ENCODE measurements at regions not wholly inside any gene's neighbourhood (a gene's known extent, or its start where the extent isn't known, plus 50 kb on each side); places are given as distances from the start of the nearest gene placed in this dataset.

DNA sequence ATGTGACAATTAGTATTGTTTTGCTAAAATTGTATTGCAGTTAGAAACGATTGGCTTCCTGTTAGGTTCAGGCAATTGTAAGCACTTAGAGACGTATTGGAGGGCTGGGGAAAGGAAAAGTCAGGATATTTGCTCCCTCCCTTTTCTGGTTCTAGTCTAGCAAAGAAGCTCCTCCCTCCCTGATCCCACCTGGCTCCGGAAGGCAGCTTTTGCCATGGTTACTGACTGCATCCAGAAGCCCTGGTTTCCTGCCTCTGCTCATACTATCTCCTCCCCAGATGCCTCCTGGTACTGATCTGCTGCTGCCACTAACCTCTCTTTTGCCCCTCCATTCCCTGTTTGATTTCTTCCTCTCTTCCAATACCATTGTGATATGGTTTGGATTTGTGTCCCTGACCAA lies 275.9 kb downstream of the MREG start:
- no peaks in the 10 kb centered on the region for H3K36me3 ChIP-seq (ENCODE audit: control insufficient read depth, insufficient read depth, low read length)
- H3K27ac ChIP-seq (ENCODE audit: low read length), result no peak overlapping the region
- DNase-seq (ENCODE audit: low read depth, low spot score), result peak; percentile 29
- no CpG with 5 or more reads among the region's 3 CpGs for WGBS (ENCODE audit: insufficient coverage, insufficient read length)
- H3K9me3 ChIP-seq (ENCODE audit: control insufficient read depth, insufficient read depth, low read length), result no peaks in the 10 kb centered on the region
- H3K4me3 ChIP-seq (ENCODE audit: low read length), result no peak overlapping the region
- no peaks in the 10 kb centered on the region for H3K4me1 ChIP-seq (ENCODE audit: control insufficient read depth, insufficient read depth, low read length)
- H3K27me3 ChIP-seq (ENCODE audit: control insufficient read depth, insufficient read depth, low read length), result no peaks in the 10 kb centered on the region

DNA sequence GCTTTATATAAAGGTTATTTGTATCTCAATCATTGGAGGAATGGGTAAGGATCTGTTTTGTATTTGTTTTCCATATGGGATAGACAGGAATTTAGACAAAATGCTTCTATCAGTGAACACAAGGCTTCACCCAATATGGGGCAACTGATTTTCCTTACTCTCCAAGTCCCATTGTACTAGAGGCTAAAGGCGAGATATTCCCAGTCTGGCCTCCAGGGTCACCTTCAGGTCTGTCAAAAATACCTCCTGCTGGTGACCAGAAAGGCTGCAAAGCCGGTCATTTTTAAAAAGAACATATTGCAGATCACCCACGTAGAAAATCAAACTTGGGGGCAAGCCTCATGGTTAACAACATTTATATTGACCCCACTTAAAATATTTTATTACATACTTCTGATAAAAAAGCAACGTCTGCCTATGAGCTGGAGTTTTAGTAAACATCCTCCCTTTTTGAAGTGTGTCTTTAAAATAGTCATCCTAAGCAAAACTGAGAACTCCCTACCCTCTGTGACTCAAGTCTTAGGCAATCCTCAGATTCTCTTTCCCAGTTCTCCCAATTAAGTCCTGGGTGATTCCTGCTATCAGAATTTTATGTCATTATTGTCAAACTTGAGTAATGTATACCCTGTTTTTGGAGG lies 276.6 kb downstream of the MREG start:
- Histone ChIP-seq H3K27me3 (ENCODE audit: control insufficient read depth, insufficient read depth, low read length) (no peaks in the 10 kb centered on the region), H3K27ac (ENCODE audit: low read length) (no peak overlapping the region), H3K4me1 (ENCODE audit: control insufficient read depth, insufficient read depth, low read length) (no peaks in the 10 kb centered on the region), H3K9me3 (ENCODE audit: control insufficient read depth, insufficient read depth, low read length) (no peaks in the 10 kb centered on the region), H3K4me3 (ENCODE audit: low read length) (no peak overlapping the region), H3K36me3 (ENCODE audit: control insufficient read depth, insufficient read depth, low read length) (no peaks in the 10 kb centered on the region)
- no CpG with 5 or more reads among the region's 4 CpGs for WGBS (ENCODE audit: insufficient coverage, insufficient read length)
- DNase-seq (ENCODE audit: low read depth, low spot score), result no peak

DNA sequence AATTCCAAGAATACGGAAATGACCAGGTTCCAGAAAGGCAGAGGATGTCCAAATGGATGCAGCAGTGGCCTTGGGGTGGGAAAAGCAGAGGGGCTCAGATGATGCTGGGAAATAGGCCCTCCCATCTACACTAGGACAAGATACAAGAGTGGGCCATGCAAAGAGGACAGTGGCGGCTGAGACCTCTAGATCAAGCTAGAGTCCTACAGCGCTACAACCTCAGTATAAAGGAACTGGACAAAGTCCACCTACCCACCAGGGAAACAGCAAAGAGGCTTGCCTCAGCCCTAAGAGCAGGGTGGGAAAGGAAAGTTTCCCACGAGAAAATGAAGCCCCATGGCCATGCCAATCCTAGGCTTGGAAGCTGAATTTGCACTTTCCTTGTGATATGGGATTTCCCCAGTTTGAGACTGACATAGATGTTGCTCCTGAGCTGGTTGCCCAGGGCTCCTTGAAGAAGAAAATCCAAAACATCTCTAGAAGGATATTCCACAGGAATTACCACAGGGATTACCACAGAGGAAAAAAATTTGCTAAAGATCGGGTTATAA lies 282.2 kb downstream of the MREG start:
- H3K27ac ChIP-seq (ENCODE audit: low read length), result no peak overlapping the region
- no CpG with 5 or more reads among the region's 5 CpGs for whole genome bisulfite sequencing (ENCODE audit: insufficient coverage, insufficient read length)
- H3K4me3 ChIP-seq (ENCODE audit: low read length), result no peak overlapping the region
- no peaks in the 10 kb centered on the region for H3K36me3 ChIP-seq (ENCODE audit: control insufficient read depth, insufficient read depth, low read length)
- no peaks in the 10 kb centered on the region for H3K9me3 ChIP-seq (ENCODE audit: control insufficient read depth, insufficient read depth, low read length)
- no peak for DNase-seq (ENCODE audit: low read depth, low spot score)
- no peaks in the 10 kb centered on the region for H3K4me1 ChIP-seq (ENCODE audit: control insufficient read depth, insufficient read depth, low read length)
- H3K27me3 ChIP-seq (ENCODE audit: control insufficient read depth, insufficient read depth, low read length), result no peaks in the 10 kb centered on the region

DNA sequence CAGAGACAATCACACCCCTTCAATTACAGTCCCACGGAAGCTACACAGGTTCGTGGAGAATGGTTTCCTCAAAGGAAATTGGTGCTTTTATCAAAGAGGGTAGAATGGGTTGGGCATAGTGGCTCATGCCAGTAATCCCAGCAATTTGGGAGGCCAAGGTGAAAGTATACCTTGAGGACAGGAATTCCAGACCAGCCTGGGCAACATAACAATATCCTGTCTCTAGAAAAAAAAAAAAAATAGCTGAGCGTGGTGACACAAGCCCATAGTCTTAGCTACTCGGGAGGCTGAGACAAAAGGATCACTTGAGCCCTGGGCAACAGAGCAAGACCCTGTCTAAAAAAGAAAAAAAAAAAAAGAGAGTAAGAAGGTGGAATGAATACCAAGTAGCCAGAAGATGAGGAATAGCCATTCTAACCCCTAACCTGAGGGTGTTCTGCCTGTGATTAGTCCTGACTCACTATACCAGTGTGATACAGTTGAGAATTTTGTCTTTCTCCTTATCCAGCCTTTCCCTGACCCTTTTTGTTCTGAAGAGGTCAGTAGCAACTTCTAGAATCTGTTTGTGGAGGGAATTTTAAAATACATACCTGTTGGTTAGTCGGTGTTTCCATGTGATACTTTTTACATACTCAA lies 283.2 kb downstream of the MREG start:
- Histone ChIP-seq H3K27me3 (ENCODE audit: control insufficient read depth, insufficient read depth, low read length) (no peaks in the 10 kb centered on the region), H3K9me3 (ENCODE audit: control insufficient read depth, insufficient read depth, low read length) (no peaks in the 10 kb centered on the region), H3K36me3 (ENCODE audit: control insufficient read depth, insufficient read depth, low read length) (no peaks in the 10 kb centered on the region), H3K27ac (ENCODE audit: low read length) (no peak overlapping the region), H3K4me3 (ENCODE audit: low read length) (no peak overlapping the region), H3K4me1 (ENCODE audit: control insufficient read depth, insufficient read depth, low read length) (no peaks in the 10 kb centered on the region)
- DNase-seq (ENCODE audit: low read depth, low spot score), result no peak
- WGBS (ENCODE audit: insufficient coverage, insufficient read length), result no CpG with 5 or more reads among the region's 5 CpGs

DNA sequence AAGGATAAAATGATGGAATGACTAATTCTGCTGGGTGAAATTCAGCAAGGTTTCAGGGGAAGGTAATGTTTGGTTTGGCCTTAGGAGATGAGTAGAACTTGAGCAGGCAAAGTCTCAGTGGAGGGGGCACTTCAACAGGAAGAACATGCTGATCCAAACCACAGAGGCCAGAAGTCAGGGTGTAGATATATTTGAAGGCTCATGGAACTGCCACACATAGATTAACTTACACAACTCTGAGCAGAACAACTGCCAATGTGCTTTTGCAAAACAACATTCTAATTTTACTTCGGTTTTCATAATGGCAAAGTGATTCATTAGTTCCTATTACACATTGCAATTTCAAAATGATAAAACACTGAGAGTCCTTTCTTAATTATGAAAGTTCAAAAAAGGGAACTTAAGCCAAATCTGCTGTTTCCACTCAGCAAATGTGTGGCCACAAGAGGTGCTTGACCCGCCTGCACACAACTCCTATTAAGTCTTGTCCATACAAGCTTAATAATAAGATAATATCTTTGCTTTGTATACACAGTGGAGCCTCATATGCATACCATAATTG lies 284.8 kb downstream of the MREG start:
- DNase-seq (ENCODE audit: low read depth, low spot score), result no peak
- no CpG with 5 or more reads among the region's 2 CpGs for WGBS (ENCODE audit: insufficient coverage, insufficient read length)

DNA sequence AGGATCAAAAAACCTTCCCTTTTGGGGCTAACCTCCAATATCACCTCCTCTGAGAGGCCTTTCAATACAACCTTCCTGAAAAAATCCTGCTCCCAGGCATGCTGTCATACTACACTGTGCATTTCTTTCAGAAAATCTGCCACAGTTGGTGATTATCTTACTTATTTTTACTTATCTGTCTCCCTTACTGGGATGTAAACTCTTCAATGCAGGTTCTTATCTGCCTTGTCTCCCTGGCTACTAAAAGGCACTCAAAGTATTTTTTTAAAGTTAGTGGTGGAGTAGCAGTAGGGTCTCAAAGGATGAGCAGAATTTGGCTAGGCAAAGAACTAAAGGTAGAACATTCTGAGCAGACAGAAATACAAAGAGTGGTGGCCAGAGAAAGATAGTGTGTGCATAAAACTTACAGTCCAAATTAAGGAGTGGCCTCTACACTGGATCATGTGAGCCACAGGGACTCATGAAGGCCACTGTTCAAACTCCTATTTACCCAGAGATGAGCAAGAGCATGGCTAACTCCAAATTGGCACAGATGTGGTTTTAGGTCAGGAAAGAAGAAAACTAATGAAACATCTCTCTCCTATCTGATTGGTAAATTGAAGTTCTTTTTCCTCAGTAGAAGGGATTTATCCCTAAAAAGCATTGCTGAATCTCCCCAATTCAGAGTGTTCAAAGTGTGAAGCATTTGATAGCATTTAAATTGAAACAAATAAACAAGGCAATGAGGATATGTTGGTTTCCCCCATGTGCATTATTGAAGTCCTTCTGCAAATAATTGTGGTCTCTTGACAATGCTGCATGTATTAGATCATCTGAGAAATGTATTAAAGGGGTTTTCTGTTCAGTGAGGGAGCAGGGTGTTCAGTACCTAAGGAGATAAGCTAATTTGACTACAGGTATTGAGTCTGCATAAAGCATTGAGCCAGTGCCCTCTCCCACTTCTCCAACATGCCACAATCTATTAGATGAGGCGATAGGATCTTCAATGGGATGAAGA lies 285.5 kb downstream of the MREG start:
- no peak for DNase-seq (ENCODE audit: low read depth, low spot score)
- Histone ChIP-seq H3K27ac (ENCODE audit: low read length) (no peak overlapping the region), H3K4me3 (ENCODE audit: low read length) (no peak overlapping the region), H3K36me3 (ENCODE audit: control insufficient read depth, insufficient read depth, low read length) (no peaks in the 10 kb centered on the region), H3K9me3 (ENCODE audit: control insufficient read depth, insufficient read depth, low read length) (no peaks in the 10 kb centered on the region), H3K4me1 (ENCODE audit: control insufficient read depth, insufficient read depth, low read length) (no peaks in the 10 kb centered on the region), H3K27me3 (ENCODE audit: control insufficient read depth, insufficient read depth, low read length) (no peaks in the 10 kb centered on the region)
- no CpG with 5 or more reads among the region's 1 CpG for WGBS (ENCODE audit: insufficient coverage, insufficient read length)

More for the DNA sequence above, 284.8 kb downstream of the MREG start:
- H3K9me3 ChIP-seq (ENCODE audit: control insufficient read depth, insufficient read depth, low read length), result no peaks in the 10 kb centered on the region
- H3K27ac ChIP-seq (ENCODE audit: low read length), result no peak overlapping the region
- no peaks in the 10 kb centered on the region for H3K36me3 ChIP-seq (ENCODE audit: control insufficient read depth, insufficient read depth, low read length)
- no peaks in the 10 kb centered on the region for H3K27me3 ChIP-seq (ENCODE audit: control insufficient read depth, insufficient read depth, low read length)
- H3K4me3 ChIP-seq (ENCODE audit: low read length), result no peak overlapping the region
- no peaks in the 10 kb centered on the region for H3K4me1 ChIP-seq (ENCODE audit: control insufficient read depth, insufficient read depth, low read length)

DNA sequence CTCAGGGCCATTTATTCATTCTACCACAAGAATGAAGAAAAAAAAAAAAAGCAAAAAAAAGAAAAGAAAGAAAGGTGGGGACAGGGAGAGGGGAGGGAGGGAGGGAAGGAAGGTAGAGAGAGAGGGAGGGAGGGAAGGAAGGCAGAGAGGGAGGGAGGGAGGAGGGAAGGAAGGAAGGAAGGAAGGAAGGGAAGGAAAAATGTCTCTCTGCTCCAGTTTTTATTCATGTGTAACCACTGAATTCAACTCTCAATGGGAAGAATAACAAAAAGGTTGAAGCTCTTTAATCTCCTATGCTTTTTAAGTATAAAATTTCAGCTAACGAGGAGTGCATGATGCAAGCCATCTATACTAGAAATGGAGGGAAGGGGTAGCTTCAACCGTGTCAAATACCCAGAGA lies 287.3 kb downstream of the MREG start:
- no peak for DNase-seq (ENCODE audit: low read depth, low spot score)
- no peak overlapping the region for H3K4me3 ChIP-seq (ENCODE audit: low read length)
- no peaks in the 10 kb centered on the region for H3K4me1 ChIP-seq (ENCODE audit: control insufficient read depth, insufficient read depth, low read length)
- no CpG with 5 or more reads among the region's 2 CpGs for WGBS (ENCODE audit: insufficient coverage, insufficient read length)
- no peaks in the 10 kb centered on the region for H3K36me3 ChIP-seq (ENCODE audit: control insufficient read depth, insufficient read depth, low read length)
- H3K27ac ChIP-seq (ENCODE audit: low read length), result no peak overlapping the region
- no peaks in the 10 kb centered on the region for H3K9me3 ChIP-seq (ENCODE audit: control insufficient read depth, insufficient read depth, low read length)
- no peaks in the 10 kb centered on the region for H3K27me3 ChIP-seq (ENCODE audit: control insufficient read depth, insufficient read depth, low read length)

DNA sequence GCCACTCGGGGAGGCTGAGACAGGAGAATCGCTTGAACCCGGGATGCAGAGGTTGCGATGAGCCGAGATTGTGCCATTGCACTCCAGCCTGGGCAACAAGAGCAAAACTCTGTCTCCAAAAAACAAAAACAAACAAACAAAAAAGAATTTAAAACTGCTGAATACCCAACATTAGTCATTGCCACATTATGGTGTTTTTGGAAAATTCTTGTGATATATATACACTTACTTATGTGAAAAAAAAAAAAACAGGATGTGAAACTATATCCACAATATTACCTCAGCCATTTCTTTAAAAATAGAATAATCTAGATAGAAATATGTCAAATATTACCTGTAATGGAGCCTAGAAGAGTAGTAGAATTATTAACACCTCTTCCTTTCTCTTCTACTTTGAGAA lies 288.3 kb upstream of the FN1 start:
- H3K27ac ChIP-seq (ENCODE audit: low read length), result no peak overlapping the region
- DNase-seq (ENCODE audit: low read depth, low spot score), result no peak
- no CpG with 5 or more reads among the region's 5 CpGs for WGBS (ENCODE audit: insufficient coverage, insufficient read length)
- no peak overlapping the region for H3K4me3 ChIP-seq (ENCODE audit: low read length)
- H3K9me3 ChIP-seq (ENCODE audit: control insufficient read depth, insufficient read depth, low read length), result no peaks in the 10 kb centered on the region
- no peaks in the 10 kb centered on the region for H3K36me3 ChIP-seq (ENCODE audit: control insufficient read depth, insufficient read depth, low read length)
- no peaks in the 10 kb centered on the region for H3K27me3 ChIP-seq (ENCODE audit: control insufficient read depth, insufficient read depth, low read length)
- no peaks in the 10 kb centered on the region for H3K4me1 ChIP-seq (ENCODE audit: control insufficient read depth, insufficient read depth, low read length)

DNA sequence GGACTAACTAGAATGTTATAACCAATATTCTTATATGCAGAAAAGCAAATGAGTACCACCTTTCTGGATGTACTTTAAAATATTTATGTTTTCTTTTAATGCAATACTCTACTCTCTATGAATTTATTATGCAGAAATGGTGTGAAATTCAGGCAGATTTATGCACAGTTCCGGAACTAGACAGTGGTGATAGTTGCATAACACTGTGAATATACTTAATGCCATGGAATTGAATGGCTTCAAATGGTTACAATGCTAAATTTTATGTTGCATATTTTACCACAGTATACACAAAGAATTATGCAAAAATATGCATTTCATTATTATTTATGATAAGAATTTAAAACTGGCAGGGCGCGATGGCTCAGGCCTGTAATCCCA lies 287.8 kb upstream of the FN1 start:
- H3K4me1 ChIP-seq (ENCODE audit: control insufficient read depth, insufficient read depth, low read length), result no peaks in the 10 kb centered on the region
- WGBS (ENCODE audit: insufficient coverage, insufficient read length), result no CpG with 5 or more reads among the region's 3 CpGs
- H3K27me3 ChIP-seq (ENCODE audit: control insufficient read depth, insufficient read depth, low read length), result no peaks in the 10 kb centered on the region
- no peaks in the 10 kb centered on the region for H3K36me3 ChIP-seq (ENCODE audit: control insufficient read depth, insufficient read depth, low read length)
- H3K9me3 ChIP-seq (ENCODE audit: control insufficient read depth, insufficient read depth, low read length), result no peaks in the 10 kb centered on the region
- H3K27ac ChIP-seq (ENCODE audit: low read length), result no peak overlapping the region
- no peak for DNase-seq (ENCODE audit: low read depth, low spot score)
- H3K4me3 ChIP-seq (ENCODE audit: low read length), result no peak overlapping the region

DNA sequence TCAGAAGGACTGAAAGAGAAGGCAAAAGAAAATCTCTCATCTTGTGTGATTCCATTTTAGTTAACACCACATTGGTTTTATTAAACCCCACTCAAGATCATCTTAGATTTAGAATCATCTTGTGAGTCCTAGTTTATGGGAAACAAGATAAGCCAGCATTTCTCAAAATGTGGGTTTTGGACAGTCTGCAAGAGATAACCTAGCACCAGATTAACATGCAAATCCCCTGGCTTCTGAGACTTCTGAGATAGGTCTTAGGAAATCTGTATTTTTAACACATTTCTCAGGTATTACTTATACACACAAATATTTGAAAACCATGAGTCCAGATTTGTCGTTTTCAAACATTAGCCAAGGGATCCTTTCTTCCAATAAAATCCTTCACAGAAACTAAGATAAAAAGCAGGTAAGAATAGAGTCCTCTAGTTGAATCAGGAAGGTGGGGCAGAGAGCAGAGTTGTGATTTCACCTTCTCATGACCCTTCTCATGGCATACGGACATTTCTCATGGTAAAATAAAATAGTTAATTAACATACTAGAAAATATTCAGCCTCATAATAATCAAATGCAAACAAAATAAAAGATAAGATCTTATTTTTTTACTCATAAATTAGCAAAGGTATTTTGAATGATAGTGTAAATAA lies 287.2 kb upstream of the FN1 start:
- no peaks in the 10 kb centered on the region for H3K36me3 ChIP-seq (ENCODE audit: control insufficient read depth, insufficient read depth, low read length)
- DNase-seq (ENCODE audit: low read depth, low spot score), result no peak
- WGBS (ENCODE audit: insufficient coverage, insufficient read length), result no CpG with 5 or more reads among the region's 2 CpGs
- H3K27ac ChIP-seq (ENCODE audit: low read length), result no peak overlapping the region
- H3K9me3 ChIP-seq (ENCODE audit: control insufficient read depth, insufficient read depth, low read length), result no peaks in the 10 kb centered on the region
- no peaks in the 10 kb centered on the region for H3K4me1 ChIP-seq (ENCODE audit: control insufficient read depth, insufficient read depth, low read length)
- no peaks in the 10 kb centered on the region for H3K27me3 ChIP-seq (ENCODE audit: control insufficient read depth, insufficient read depth, low read length)
- no peak overlapping the region for H3K4me3 ChIP-seq (ENCODE audit: low read length)

All from iPS DF 6.9 (cell line).